HAP-1 (cell line): ENCODE measurements at regions not wholly inside any gene's neighbourhood (a gene's known extent, or its start where the extent isn't known, plus 50 kb on each side); places are given as distances from the start of the nearest gene placed in this dataset.

Source experiments
- DNase-seq, 2 experiments: peaks; one replicate each; pipeline ENCODE4 v3.0.0-alpha.2; 2016 to 2020; ENCODE audit warnings: low spot score in 2 of 2
- H3K27me3 ChIP-seq: fragments of 250-450 bp; sonication (Bioruptor Pico); 2 replicates; pipeline ENCODE4 v1.5.1; 2020; ENCODE audit warnings: low read depth, mild to moderate bottlenecking, moderate library complexity
- H3K36me3 ChIP-seq: fragments of 250-450 bp; sonication (Bioruptor Pico); replicated peaks from 2 replicates; pipeline ENCODE4 v1.5.1; 2020; ENCODE audit warnings: mild to moderate bottlenecking
- H3K4me1 ChIP-seq: fragments of 250-450 bp; sonication (Bioruptor Pico); 2 replicates; pipeline ENCODE4 v1.5.1; 2020; ENCODE audit warnings: mild to moderate bottlenecking
- H3K4me3 ChIP-seq: fragments of 250-450 bp; sonication (Bioruptor Pico); 2 replicates; pipeline ENCODE4 v1.5.1; 2020; ENCODE audit warnings: mild to moderate bottlenecking, moderate library complexity
- H3K9me3 ChIP-seq: fragments of 250-450 bp; sonication (Bioruptor Pico); 2 replicates; pipeline ENCODE4 v1.5.1; 2020; ENCODE audit warnings: mild to moderate bottlenecking, moderate library complexity
- in situ Hi-C: fragments of 300-500 bp; cut with MboI; formaldehyde crosslinking; loops from 3 replicates; pipeline ENCODE4 v1.14.3; 2020; ENCODE audit warnings: low sequenced_read_pairs, inconsistent platforms, mixed read lengths

GRCh38 chr15:93831641-93832040 lies 399.7 kb upstream of the MCTP2 start:
- no peaks in the 10 kb centered on the region for H3K4me1 ChIP-seq
- in situ Hi-C loops, result no loop called here
- H3K27me3 ChIP-seq, result no peaks in the 10 kb centered on the region
- H3K36me3 ChIP-seq, result no peaks in the 10 kb centered on the region
- no peak overlapping the region for H3K4me3 ChIP-seq
- H3K9me3 ChIP-seq, result no peaks in the 10 kb centered on the region
- no peak for DNase-seq

DNA sequence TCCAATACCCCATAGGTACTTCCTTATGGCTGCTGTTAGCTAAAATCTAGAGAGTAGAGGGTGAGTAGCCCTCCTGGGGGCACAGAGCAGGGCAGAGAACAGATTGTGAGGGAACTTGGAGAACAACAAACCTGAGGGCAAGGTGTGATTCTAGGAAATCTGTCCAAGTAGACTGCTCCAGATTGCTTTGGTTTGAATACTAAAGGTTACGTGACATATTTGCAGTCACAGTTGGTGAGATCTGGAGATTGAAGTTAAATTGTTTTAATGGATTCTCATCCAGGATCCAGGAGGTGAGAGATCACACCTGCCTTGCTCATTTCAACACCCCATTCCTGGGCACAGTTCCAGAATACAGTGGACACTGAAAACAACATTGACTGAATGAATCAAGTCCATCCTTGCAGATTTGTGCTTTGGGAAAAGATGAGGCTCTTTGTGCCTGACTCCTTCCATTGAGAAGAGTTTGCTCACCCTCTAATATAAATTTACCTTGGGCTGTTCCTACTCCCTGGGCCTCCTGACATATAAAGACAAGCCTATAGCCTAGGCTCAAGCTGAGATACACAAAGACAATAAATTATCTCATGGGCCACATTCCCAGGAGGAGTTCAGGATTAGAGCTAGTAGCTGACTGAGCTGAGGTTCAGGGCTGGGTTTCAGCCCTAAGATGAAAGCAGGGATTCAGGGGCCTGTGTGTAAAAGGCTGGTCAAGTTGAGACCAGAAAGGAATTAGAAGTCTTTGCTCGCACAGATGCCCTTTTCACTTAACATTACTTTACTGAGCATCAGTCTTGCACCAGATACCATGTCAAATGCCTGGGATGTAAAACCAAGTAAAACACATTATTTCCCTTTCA lies 400.9 kb upstream of the MCTP2 start:
- no peak for DNase-seq
- H3K4me1 ChIP-seq, result no peaks in the 10 kb centered on the region
- in situ Hi-C loops, result no loop called here
- no peaks in the 10 kb centered on the region for H3K36me3 ChIP-seq
- H3K9me3 ChIP-seq, result no peaks in the 10 kb centered on the region
- H3K4me3 ChIP-seq, result no peak overlapping the region
- H3K27me3 ChIP-seq, result no peaks in the 10 kb centered on the region

DNA sequence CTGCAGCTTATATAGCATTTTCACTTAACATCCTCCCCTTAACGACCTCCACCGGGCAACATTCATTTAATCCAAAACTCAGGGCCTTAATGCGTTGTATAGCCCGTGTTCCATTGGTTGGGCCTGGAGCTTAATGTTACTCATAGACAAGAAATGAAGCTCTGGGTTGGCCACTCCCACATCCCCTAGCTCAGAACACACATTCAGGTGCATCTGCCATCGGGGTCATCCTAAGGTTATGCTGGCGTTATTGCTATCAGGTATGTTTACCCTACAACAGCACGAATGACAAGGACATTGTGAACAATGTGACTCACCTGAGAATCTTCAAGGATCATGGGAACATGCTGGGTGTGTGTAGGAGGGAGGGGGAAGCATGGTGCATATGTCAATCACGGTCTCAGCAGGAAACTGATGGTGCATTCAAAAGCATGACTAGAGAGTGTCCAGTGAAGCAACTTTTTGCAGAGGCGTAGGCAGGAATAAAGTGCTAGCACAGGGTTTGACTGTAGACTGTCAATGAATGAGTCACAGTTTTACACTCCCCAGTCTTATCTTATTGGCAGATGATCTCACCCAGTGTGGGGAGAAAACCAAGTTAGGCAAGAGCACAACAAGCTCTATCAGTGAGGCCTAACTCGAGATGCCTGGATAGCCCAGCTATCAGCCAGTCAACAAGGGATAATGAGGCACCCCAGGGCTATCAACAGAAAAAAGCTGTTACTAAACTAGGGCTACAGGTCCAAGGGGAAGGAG lies 402.1 kb upstream of the MCTP2 start:
- Histone ChIP-seq H3K4me1 (no peaks in the 10 kb centered on the region), H3K36me3 (no peaks in the 10 kb centered on the region), H3K9me3 (no peaks in the 10 kb centered on the region), H3K4me3 (no peak overlapping the region), H3K27me3 (no peaks in the 10 kb centered on the region)
- no peak for DNase-seq
- in situ Hi-C loops, result no loop called here

GRCh38 chr15:93826790-93827189 lies 404.6 kb upstream of the MCTP2 start:
- H3K4me1 ChIP-seq, result no peaks in the 10 kb centered on the region
- in situ Hi-C loops, result no loop called here
- no peak overlapping the region for H3K4me3 ChIP-seq
- no peak for DNase-seq
- no peaks in the 10 kb centered on the region for H3K27me3 ChIP-seq
- H3K9me3 ChIP-seq, result no peaks in the 10 kb centered on the region
- H3K36me3 ChIP-seq, result no peaks in the 10 kb centered on the region

DNA sequence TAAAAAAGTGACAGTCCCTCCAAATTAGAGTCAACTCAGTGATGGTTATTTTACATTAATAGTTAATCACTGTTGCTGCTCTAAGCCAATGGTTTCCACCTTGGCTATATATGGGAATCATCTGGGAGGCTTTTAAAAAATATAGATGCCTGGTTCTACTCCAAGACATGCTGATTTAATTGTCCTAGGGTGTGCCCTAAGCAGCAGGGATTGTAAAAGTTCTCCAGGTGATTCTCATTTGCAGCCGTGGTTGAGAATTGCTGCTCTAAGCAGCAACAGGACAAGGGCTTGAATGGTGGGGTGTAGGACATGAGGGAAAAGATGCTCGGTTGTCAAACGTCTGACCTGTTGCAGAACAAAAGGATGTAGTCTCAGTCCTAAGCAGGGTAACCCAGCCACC lies 405.1 kb upstream of the MCTP2 start:
- Histone ChIP-seq H3K36me3 (no peaks in the 10 kb centered on the region), H3K4me3 (no peak overlapping the region), H3K4me1 (no peaks in the 10 kb centered on the region), H3K9me3 (no peaks in the 10 kb centered on the region), H3K27me3 (no peaks in the 10 kb centered on the region)
- no peak for DNase-seq
- in situ Hi-C loops, result no loop called here

DNA sequence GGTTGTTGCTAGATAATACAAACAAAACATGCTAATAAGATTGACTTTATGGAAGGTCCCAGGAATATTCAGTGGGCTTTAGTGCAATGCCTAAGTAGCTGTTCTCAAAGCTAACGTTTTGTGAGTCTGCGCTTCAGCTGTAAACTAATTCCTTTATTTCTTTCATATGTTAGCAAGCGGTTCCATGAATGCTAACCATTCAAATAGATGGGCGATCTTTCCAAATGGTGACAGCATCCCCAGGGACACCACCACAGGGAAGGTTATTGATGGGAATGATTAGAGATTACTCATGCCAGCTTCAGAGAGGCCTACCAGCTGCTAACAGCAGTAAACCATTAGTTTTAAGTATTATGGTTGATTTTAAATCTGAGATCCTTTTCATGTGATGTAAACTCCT lies 405.7 kb upstream of the MCTP2 start:
- no peaks in the 10 kb centered on the region for H3K4me1 ChIP-seq
- H3K27me3 ChIP-seq, result no peaks in the 10 kb centered on the region
- H3K4me3 ChIP-seq, result no peak overlapping the region
- H3K36me3 ChIP-seq, result no peaks in the 10 kb centered on the region
- no peak for DNase-seq
- in situ Hi-C loops, result no loop called here
- H3K9me3 ChIP-seq, result no peaks in the 10 kb centered on the region

DNA sequence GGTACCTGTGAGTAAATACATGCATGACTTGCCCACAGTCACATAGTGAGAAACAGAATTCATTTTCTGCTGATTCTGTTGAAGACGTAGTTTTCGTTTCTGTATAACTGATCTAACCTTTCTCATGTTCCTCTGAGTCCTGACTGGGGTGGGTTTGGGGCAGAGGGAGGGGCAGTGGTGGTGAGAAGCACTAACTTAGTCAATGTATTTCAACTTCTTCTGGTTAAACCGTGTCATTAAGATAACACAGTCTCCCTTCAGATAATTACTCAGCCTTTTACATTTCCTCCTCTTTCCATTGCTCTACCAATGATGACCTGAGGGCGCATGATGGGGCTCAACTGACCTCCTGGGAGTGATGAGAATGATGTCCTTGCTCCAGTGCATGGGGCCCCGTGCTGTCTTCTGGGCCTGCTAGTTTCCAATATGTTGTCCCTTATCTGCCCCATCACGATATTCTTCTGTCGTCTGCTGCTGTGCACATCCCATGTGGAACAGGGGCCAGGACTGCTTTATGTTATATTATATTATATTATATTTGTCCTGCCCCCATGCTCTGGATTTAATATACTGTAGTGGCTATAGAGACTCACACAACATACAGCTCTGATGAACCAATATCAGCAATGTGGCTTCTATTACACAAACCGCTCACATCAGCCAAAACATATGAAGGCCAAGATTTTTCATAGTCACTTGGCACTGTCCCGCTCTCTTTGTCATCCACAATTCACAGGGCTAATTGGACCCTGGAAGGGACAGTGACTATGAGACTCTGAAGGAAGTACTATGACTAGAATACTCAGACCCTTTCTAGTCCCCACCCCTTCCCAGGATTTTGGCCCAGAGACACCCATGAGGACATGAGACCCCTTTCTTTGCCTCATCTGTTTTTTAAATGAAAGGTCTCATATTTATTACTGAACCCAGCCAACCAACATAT lies 407.1 kb upstream of the MCTP2 start:
- H3K27me3 ChIP-seq, result no peaks in the 10 kb centered on the region
- H3K4me3 ChIP-seq, result no peak overlapping the region
- in situ Hi-C loops, result no loop called here
- no peaks in the 10 kb centered on the region for H3K9me3 ChIP-seq
- H3K4me1 ChIP-seq, result no peaks in the 10 kb centered on the region
- no peaks in the 10 kb centered on the region for H3K36me3 ChIP-seq
- no peak for DNase-seq

- Histone ChIP-seq H3K27me3 (no peaks in the 10 kb centered on the region), H3K36me3 (no peaks in the 10 kb centered on the region), H3K4me3 (no peak overlapping the region), H3K9me3 (no peaks in the 10 kb centered on the region), H3K4me1 (no peaks in the 10 kb centered on the region)
- in situ Hi-C loops, result no loop called here
- no peak for DNase-seq
Measured at GRCh38 chr15:93820566-93820965, 410.8 kb upstream of the MCTP2 start.

GRCh38 chr15:93819826-93820225 lies 411.5 kb upstream of the MCTP2 start:
- no peak overlapping the region for H3K4me3 ChIP-seq
- no peaks in the 10 kb centered on the region for H3K9me3 ChIP-seq
- in situ Hi-C loops, result no loop called here
- H3K36me3 ChIP-seq, result no peaks in the 10 kb centered on the region
- no peaks in the 10 kb centered on the region for H3K4me1 ChIP-seq
- no peak for DNase-seq
- no peaks in the 10 kb centered on the region for H3K27me3 ChIP-seq

DNA sequence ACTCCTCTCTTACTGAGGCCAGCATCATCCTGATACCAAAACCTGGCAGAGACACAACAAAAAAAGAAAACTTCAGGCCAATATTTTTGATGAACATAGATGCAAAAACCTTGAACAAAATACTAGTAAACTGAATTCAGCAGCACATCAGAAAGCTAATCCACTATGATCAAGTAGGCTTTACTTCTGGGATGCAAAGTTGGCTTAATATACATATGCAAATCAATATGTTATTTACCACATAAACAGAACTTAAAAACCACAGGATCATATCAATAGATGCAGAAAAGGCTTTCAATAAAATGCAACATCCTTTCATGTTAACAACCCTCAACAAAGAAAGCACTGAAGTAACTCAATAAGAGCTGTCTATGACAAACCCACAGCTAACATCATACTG lies 414.5 kb upstream of the MCTP2 start:
- no peaks in the 10 kb centered on the region for H3K36me3 ChIP-seq
- DNase-seq, result no peak
- H3K4me1 ChIP-seq, result no peaks in the 10 kb centered on the region
- no peaks in the 10 kb centered on the region for H3K9me3 ChIP-seq
- H3K4me3 ChIP-seq, result no peak overlapping the region
- in situ Hi-C loops, result no loop called here
- no peaks in the 10 kb centered on the region for H3K27me3 ChIP-seq

- Histone ChIP-seq H3K36me3 (no peaks in the 10 kb centered on the region), H3K4me1 (no peaks in the 10 kb centered on the region), H3K27me3 (no peaks in the 10 kb centered on the region), H3K9me3 (no peaks in the 10 kb centered on the region), H3K4me3 (no peak overlapping the region)
- DNase-seq, result no peak
- in situ Hi-C loops, result no loop called here
Measured at GRCh38 chr15:93811305-93811704, 420.1 kb upstream of the MCTP2 start.

GRCh38 chr15:93809516-93809915 lies 421.8 kb upstream of the MCTP2 start:
- in situ Hi-C loops, result no loop called here
- Histone ChIP-seq H3K36me3 (no peaks in the 10 kb centered on the region), H3K4me3 (no peak overlapping the region), H3K27me3 (no peaks in the 10 kb centered on the region), H3K9me3 (no peaks in the 10 kb centered on the region), H3K4me1 (no peaks in the 10 kb centered on the region)
- no peak for DNase-seq

DNA sequence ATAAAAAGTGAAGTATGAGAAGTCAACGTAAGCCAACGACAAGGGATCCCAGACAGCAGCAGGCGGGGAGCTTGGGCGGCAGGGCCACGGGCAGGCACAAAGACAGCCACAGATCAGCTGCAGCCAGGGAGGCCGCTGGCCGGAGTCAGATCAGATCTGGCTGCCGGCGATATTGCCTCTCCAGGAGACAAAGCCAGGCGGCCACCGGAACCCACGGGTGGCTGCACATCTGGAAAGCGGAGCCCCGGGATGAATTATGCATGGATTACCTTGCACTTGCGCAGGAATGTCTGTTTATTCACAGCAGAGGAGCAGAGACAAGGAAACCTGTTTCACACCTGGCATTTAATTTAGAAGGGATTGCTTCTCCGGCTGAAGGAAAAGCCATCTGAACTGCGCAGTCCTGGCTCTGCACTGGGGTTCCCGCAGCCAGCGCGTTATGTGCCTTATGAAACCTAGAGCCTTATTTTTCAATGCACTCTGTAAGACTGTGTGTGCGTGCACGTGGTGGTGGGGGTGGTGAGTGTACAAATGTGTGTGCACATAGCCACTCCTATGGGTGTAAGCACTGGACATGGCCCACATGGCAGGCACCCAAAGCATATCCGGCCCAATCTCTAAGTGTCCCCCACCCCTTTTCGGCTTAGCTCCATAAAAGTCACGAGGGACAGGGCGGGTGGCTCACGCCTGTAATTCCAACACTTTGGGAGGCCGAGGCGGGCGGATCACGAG lies 427.8 kb upstream of the MCTP2 start:
- in situ Hi-C loops, result no loop called here
- no peaks in the 10 kb centered on the region for H3K36me3 ChIP-seq
- H3K9me3 ChIP-seq, result no peaks in the 10 kb centered on the region
- H3K4me1 ChIP-seq, result no peaks in the 10 kb centered on the region
- H3K4me3 ChIP-seq, result no peak overlapping the region
- H3K27me3 ChIP-seq, result no peaks in the 10 kb centered on the region
- no peak for DNase-seq
